ENCODE measurements at regions not wholly inside any gene's neighbourhood (a gene's known extent, or its start where the extent isn't known, plus 50 kb on each side); places are given as distances from the start of the nearest gene placed in this dataset.

DNA sequence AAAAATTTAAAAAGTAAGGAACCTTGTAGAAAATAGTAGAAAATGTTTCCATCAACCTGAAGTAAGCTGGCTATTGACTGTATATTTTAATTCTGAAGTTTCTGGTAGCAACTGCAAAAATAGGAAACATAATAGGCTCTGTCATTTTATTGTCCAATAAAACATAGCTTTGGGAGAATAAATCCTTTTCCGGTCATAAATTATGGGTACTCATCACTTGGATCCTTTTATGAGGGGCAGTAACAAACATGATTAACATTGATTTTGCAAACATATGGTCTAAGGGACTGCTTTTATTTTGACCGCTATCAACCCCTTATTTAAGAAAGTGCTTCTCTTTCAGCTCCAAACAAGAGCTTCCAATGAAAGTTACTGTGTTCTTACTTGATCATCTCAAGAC lies 495.9 kb upstream of the ANKRD30A start:
- DNase-seq (ENCODE audit: low spot score in 2 of 2) (no peak), ATAC-seq (replicated peaks; ENCODE audit: extremely low read depth, poor library complexity, severe bottlenecking) (no peak)
- Mint-ChIP-seq H3K27ac (ENCODE audit: low read depth) (no peak overlapping the region), H3K27me3 (no peaks in the 10 kb centered on the region), H3K36me3 (ENCODE audit: insufficient read depth) (no peaks in the 10 kb centered on the region), H3K4me1 (no peaks in the 10 kb centered on the region), H3K4me3 (no peak overlapping the region), H3K9me3 (peaks cover 20% of the 10 kb centered on the region)

DNA sequence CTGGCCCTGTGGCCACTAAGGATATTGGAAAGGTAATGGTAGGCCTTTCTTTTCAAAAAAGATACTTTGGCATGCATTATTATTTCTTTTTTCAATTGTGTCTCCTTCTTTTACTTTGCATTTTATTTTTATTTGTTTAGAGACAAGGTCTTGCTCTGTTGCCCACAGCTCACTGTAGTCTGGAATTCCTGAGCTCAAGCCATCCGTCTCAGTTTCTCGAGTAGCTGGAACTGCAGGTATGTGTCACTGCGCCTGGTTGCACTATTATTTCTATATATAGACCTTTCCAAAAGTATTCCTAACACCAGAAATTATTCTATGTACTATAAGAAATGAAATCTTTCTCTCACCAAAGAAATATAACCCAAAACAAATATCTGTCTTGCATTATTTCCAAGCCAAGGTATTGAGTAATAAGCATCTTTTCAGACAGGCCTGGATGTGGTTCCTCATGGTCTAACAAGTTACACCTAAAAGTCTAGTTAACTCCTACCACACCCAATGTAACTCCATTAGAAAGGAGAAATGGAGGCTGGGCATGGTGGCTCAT lies 500.8 kb upstream of the ANKRD30A start:
- H3K4me1 Mint-ChIP-seq, result no peaks in the 10 kb centered on the region
- DNase-seq (ENCODE audit: low spot score in 2 of 2), result no peak
- no peak overlapping the region for H3K27ac Mint-ChIP-seq (ENCODE audit: low read depth)
- H3K36me3 Mint-ChIP-seq (ENCODE audit: insufficient read depth), result no peaks in the 10 kb centered on the region
- peaks cover 31% of the 10 kb centered on the region for H3K9me3 Mint-ChIP-seq
- no peaks in the 10 kb centered on the region for H3K27me3 Mint-ChIP-seq
- no peak for ATAC-seq (replicated peaks; ENCODE audit: extremely low read depth, poor library complexity, severe bottlenecking)
- no peak overlapping the region for H3K4me3 Mint-ChIP-seq

DNA sequence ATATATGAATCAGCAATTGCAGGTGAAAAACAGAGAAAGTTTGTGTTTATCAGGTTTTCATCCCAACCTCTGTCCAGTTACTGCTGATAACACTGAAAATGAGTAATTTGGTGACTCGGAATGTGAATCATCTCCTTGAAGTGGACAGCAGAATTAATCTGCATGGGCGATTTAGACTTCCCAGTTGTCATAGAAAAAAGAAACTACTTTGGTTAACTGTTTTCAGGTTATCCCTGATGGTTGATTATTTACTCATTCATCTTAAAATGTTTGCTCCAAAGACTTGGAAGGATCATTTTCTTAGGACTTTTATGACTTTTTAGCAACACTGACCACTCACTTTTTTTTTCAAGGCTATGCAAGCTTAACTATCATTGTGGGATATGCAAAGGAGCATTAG lies 504.1 kb upstream of the ANKRD30A start:
- H3K27ac Mint-ChIP-seq (ENCODE audit: low read depth), result no peak overlapping the region

DNA sequence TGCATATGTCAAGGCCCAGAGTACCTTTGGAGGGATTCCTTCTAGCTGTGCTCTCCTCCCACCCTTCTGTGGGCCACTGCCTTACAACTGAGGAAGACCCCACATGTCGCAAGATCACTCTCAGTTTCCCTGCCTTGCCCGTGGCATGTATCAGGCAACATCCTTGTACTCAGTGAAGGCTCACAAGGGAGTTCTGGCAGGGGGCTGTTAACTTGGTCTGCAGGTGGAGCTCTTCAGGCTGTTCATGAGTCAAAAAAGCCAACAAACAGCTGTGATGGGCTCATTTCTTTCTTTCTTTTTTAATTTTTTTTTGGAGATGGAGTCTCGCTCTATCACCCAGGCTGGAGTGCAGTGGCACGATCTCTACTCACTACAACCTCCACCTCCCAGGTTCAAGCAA lies 513.0 kb upstream of the ANKRD30A start:
- Mint-ChIP-seq H3K27ac (ENCODE audit: low read depth) (no peak overlapping the region), H3K9me3 (peaks cover 7% of the 10 kb centered on the region), H3K36me3 (ENCODE audit: insufficient read depth) (no peaks in the 10 kb centered on the region), H3K27me3 (no peaks in the 10 kb centered on the region), H3K4me3 (no peak overlapping the region), H3K4me1 (no peaks in the 10 kb centered on the region)
- DNase-seq (ENCODE audit: low spot score in 2 of 2) (no peak), ATAC-seq (replicated peaks; ENCODE audit: extremely low read depth, poor library complexity, severe bottlenecking) (no peak)

More for the DNA sequence above, 504.1 kb upstream of the ANKRD30A start:
- Mint-ChIP-seq H3K36me3 (ENCODE audit: insufficient read depth) (no peaks in the 10 kb centered on the region), H3K4me1 (no peaks in the 10 kb centered on the region), H3K4me3 (no peak overlapping the region), H3K9me3 (peaks cover 30% of the 10 kb centered on the region), H3K27me3 (no peaks in the 10 kb centered on the region)
- ATAC-seq (replicated peaks; ENCODE audit: extremely low read depth, poor library complexity, severe bottlenecking) (no peak), DNase-seq (ENCODE audit: low spot score in 2 of 2) (no peak)

DNA sequence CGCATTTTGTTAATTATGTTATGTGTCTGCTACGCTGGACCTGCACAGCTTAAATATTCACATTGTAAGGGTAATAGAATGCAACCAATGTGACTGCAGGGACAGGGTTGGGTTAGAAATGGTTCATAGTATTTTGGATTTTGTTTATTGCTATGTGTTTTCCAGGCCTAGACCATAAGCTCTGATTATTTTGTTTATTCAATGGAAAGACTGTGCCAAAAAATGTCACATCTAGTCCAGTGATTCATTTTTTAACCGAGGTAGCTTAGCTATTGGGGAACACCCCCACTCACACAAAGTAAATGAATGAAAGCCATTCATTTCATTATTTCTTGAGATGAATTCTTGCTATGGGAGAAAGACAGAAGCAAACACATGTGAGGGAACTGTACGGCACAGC lies 516.5 kb upstream of the ANKRD30A start:
- Mint-ChIP-seq H3K27ac (ENCODE audit: low read depth) (no peak overlapping the region), H3K4me1 (no peaks in the 10 kb centered on the region), H3K4me3 (no peak overlapping the region), H3K9me3 (peaks cover 6% of the 10 kb centered on the region), H3K36me3 (ENCODE audit: insufficient read depth) (no peaks in the 10 kb centered on the region), H3K27me3 (no peaks in the 10 kb centered on the region)
- no peak for DNase-seq (ENCODE audit: low spot score in 2 of 2)
- ATAC-seq (replicated peaks; ENCODE audit: extremely low read depth, poor library complexity, severe bottlenecking), result no peak

DNA sequence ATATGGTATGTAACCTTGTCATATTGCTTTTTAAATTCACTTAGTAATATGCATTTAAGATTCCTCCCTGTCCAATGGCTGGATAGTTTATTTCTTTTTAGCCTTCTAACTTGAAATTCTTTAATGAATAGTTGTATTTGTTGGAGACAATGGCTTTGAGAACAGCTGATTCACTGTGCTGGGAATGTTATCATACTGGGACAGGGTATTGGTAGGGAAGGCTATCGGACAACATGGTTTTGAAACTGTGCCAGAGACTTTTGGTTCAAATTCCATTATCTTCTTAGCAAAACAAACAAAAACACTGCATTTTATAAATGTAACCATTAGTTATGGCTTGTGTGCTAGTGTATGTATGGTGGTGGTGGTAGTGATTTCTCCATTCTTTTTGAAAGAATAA lies 517.1 kb upstream of the ANKRD30A start:
- H3K4me3 Mint-ChIP-seq, result no peak overlapping the region
- H3K36me3 Mint-ChIP-seq (ENCODE audit: insufficient read depth), result no peaks in the 10 kb centered on the region
- ATAC-seq (replicated peaks; ENCODE audit: extremely low read depth, poor library complexity, severe bottlenecking), result no peak
- H3K27ac Mint-ChIP-seq (ENCODE audit: low read depth), result no peak overlapping the region
- H3K4me1 Mint-ChIP-seq, result no peaks in the 10 kb centered on the region
- H3K27me3 Mint-ChIP-seq, result no peaks in the 10 kb centered on the region
- no peak for DNase-seq (ENCODE audit: low spot score in 2 of 2)
- H3K9me3 Mint-ChIP-seq, result peaks cover under 1% of the 10 kb centered on the region

DNA sequence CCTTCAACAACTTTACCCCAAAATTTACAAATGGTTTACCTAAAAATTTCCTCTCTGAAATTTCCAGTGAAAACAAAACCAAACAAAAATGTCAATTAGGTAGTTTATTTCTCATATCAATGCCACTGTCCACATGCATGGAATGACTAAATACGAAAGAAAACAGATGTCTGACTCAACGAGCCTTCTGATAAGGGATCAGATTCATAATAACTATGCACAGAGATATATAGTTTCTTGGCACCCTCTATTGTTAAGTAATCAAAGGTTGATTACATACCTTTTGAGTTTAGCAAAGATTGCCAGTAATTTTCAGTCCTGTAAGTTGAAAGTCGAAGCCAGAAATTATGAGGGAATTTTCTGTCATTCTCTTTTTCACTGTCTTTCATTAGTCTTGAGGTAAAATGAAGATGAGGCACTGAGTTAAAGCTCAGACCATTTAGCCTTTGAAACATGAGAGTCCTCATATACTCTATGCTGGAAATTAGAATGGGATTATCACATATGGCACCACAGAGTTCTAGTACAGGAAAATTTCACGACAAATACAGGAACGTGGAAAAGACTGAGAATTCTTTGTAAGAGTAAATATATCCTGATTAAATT lies 519.1 kb upstream of the ANKRD30A start:
- H3K4me3 Mint-ChIP-seq, result no peak overlapping the region
- no peaks in the 10 kb centered on the region for H3K9me3 Mint-ChIP-seq
- no peaks in the 10 kb centered on the region for H3K36me3 Mint-ChIP-seq (ENCODE audit: insufficient read depth)
- H3K27me3 Mint-ChIP-seq, result no peaks in the 10 kb centered on the region
- H3K4me1 Mint-ChIP-seq, result no peaks in the 10 kb centered on the region
- ATAC-seq (replicated peaks; ENCODE audit: extremely low read depth, poor library complexity, severe bottlenecking), result no peak
- DNase-seq (ENCODE audit: low spot score in 2 of 2), result no peak
- H3K27ac Mint-ChIP-seq (ENCODE audit: low read depth), result no peak overlapping the region

DNA sequence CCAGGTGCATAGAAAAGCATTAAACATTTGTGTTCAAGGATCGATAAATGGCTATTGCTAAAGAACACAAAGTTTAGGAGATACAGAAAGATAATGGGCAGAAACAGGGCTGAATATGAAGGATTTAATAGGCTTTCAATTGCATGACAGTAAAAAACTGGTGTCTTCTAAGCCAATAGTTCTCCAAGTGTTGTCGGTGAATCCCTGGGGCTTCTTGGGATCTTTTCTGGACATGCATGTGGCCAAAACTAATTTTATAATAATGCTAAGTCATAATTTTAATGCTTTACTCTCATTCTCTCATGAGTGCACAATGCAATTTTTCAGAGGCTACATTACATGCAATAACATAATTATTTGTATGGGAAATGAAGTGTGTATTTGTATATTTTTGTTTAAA lies 521.1 kb upstream of the ANKRD30A start:
- no peak overlapping the region for H3K4me3 Mint-ChIP-seq
- no peak overlapping the region for H3K27ac Mint-ChIP-seq (ENCODE audit: low read depth)
- no peaks in the 10 kb centered on the region for H3K9me3 Mint-ChIP-seq
- no peak for ATAC-seq (replicated peaks; ENCODE audit: extremely low read depth, poor library complexity, severe bottlenecking)
- no peak for DNase-seq (ENCODE audit: low spot score in 2 of 2)
- H3K27me3 Mint-ChIP-seq, result no peaks in the 10 kb centered on the region
- no peaks in the 10 kb centered on the region for H3K36me3 Mint-ChIP-seq (ENCODE audit: insufficient read depth)
- H3K4me1 Mint-ChIP-seq, result no peaks in the 10 kb centered on the region

DNA sequence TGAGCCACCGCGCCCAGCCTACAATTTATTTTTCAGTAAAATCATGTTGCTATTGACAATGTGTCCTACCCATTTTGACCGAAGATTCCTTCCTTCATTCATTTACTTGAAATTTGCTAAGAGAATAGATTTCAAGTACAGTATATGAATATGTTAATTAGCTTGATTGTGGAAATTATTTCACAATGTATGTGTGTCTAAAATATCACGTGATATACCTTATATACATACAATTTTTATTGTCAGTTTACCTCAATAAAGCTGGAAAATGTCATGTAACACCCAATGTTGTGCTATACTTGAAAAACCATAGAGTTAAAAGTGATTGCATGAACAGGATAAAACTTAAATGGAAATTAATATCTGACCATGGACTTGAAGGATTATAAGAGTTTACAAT lies 521.7 kb upstream of the ANKRD30A start:
- Mint-ChIP-seq H3K27ac (ENCODE audit: low read depth) (no peak overlapping the region), H3K36me3 (ENCODE audit: insufficient read depth) (no peaks in the 10 kb centered on the region), H3K9me3 (no peaks in the 10 kb centered on the region), H3K27me3 (no peaks in the 10 kb centered on the region), H3K4me1 (no peaks in the 10 kb centered on the region), H3K4me3 (no peak overlapping the region)
- ATAC-seq (replicated peaks; ENCODE audit: extremely low read depth, poor library complexity, severe bottlenecking) (no peak), DNase-seq (ENCODE audit: low spot score in 2 of 2) (no peak)

DNA sequence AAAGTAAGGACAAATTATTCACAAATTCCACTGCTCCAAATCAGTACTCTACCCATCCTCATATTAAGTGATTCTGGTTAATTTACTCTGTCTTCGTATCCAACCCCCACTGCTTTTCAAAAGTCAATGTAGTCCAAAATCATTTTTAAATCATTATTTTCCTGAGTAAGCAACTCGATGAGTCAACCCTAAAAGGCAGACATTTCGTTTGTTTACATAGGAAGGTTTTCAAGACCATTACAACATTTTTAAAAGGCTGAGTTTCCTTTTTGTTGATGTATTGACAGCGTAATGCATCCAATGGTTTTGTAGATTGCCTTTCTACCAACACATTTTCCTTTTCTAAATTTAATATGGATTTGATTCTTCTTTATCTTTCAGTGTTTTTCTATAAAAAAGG lies 523.0 kb upstream of the ANKRD30A start:
- H3K36me3 Mint-ChIP-seq (ENCODE audit: insufficient read depth), result no peaks in the 10 kb centered on the region
- ATAC-seq (replicated peaks; ENCODE audit: extremely low read depth, poor library complexity, severe bottlenecking), result no peak
- H3K4me1 Mint-ChIP-seq, result no peaks in the 10 kb centered on the region
- no peak overlapping the region for H3K27ac Mint-ChIP-seq (ENCODE audit: low read depth)
- no peaks in the 10 kb centered on the region for H3K27me3 Mint-ChIP-seq
- H3K9me3 Mint-ChIP-seq, result peaks cover 2% of the 10 kb centered on the region
- H3K4me3 Mint-ChIP-seq, result no peak overlapping the region
- DNase-seq (ENCODE audit: low spot score in 2 of 2), result no peak

DNA sequence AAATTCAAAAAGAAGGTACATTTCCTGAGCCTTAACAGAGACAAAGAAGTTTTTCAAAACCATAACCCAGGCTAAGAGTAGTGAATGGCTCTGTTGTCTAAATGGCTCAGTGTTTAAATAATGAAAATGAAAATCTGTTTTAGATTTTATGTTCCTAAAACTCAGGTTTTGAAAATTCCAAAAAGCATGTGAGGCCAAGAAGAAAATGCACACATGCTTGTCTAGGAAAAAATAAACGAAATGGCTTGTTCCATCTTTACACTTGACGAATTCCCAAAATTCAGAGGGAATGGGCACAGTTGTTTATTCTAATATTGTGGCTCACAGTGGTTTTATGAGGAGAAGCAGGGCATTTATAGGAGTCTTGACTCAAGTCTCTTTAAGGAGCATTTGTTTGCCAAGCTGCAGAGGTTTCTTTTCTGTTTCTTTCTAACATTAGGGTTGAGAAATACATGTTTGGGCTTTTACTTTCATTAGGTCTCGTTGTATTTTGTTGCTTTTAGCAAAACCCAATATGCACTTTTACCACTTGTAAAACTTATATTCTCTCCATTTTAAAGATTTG lies 527.6 kb upstream of the ANKRD30A start:
- Mint-ChIP-seq H3K9me3 (peaks cover 11% of the 10 kb centered on the region), H3K4me1 (no peaks in the 10 kb centered on the region), H3K4me3 (no peak overlapping the region), H3K27ac (ENCODE audit: low read depth) (no peak overlapping the region), H3K27me3 (no peaks in the 10 kb centered on the region), H3K36me3 (ENCODE audit: insufficient read depth) (no peaks in the 10 kb centered on the region)
- DNase-seq (ENCODE audit: low spot score in 2 of 2) (no peak), ATAC-seq (replicated peaks; ENCODE audit: extremely low read depth, poor library complexity, severe bottlenecking) (no peak)

DNA sequence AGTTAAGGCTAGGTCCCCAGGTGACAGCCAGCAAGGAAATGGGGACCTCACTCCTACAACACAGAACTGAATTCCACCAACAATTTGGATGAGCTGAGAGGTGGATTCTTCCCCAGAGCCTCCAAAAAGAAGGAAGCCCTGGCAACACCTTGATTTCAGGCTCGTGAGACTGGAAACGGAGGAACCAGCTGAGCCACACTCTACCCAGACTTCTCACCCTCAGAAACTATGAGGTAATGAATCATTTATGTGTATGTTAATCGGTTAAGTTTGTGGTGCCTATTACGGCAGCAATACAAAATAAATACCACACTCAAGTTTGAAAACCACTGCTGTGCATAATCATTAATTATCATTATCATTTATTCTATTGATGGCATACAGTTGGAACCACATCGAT lies 532.4 kb upstream of the ANKRD30A start:
- Mint-ChIP-seq H3K36me3 (ENCODE audit: insufficient read depth) (peaks cover 2% of the 10 kb centered on the region), H3K27ac (ENCODE audit: low read depth) (no peak overlapping the region), H3K4me3 (no peak overlapping the region), H3K9me3 (peaks cover 19% of the 10 kb centered on the region), H3K27me3 (no peaks in the 10 kb centered on the region), H3K4me1 (no peaks in the 10 kb centered on the region)
- DNase-seq (ENCODE audit: low spot score in 2 of 2), result no peak
- no peak for ATAC-seq (replicated peaks; ENCODE audit: extremely low read depth, poor library complexity, severe bottlenecking)

DNA sequence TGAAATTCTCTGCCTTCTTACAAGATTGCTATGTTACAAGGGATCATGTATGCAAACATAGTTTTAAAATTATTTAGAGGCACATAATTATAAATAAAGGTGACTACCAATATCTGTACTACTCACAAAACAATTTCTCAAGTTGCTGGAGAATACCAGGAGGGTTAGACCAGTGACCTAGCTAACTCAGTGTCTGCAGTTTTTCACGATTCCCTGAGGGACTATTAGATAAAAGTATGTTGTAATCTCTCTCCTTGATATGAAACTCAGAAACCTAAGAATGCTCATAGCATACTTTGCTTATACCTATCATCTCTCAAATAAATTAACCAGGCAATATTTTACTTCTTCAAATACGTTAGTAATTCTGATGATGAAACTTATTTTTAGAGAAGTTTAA lies 534.0 kb upstream of the ANKRD30A start:
- H3K4me1 Mint-ChIP-seq, result no peaks in the 10 kb centered on the region
- peaks cover 13% of the 10 kb centered on the region for H3K9me3 Mint-ChIP-seq
- H3K36me3 Mint-ChIP-seq (ENCODE audit: insufficient read depth), result peaks cover 2% of the 10 kb centered on the region
- no peak for ATAC-seq (replicated peaks; ENCODE audit: extremely low read depth, poor library complexity, severe bottlenecking)
- H3K4me3 Mint-ChIP-seq, result no peak overlapping the region
- DNase-seq (ENCODE audit: low spot score in 2 of 2), result no peak
- no peaks in the 10 kb centered on the region for H3K27me3 Mint-ChIP-seq
- H3K27ac Mint-ChIP-seq (ENCODE audit: low read depth), result no peak overlapping the region
